SHP77 (cell line): ENCODE measurements at regions not wholly inside any gene's neighbourhood (a gene's known extent, or its start where the extent isn't known, plus 50 kb on each side); places are given as distances from the start of the nearest gene placed in this dataset.
"Not testable (repeated sequence)": the region's sequence is repeated elsewhere in the genome, so short reads cannot be mapped to it uniquely, and the experiment has no call there.

Source experiments
- DNase-seq, 2 experiments: peaks; one replicate each; lab custom pipeline; 2025; lab: John Stamatoyannopoulos, UW

DNA sequence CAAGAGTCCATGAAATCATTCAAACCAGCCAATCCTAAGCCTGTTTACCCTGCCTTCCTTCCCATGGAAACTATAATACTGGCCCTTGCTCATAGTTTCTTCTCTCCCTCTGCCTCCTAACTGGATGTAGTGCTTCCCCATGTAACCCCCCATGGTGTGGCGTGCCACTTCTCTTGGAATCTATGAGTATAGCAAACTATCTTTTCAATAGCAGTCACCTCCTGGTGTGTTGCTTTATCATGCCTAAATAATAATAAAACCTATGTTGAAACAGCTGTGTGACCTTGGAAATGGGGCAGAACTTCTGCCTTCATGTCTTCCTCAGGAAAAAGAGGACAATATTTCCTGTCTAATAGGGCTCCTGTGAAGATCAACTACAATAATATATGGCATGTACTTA lies 234.8 kb upstream of the EDNRA start:
- DNase-seq: no peak

DNA sequence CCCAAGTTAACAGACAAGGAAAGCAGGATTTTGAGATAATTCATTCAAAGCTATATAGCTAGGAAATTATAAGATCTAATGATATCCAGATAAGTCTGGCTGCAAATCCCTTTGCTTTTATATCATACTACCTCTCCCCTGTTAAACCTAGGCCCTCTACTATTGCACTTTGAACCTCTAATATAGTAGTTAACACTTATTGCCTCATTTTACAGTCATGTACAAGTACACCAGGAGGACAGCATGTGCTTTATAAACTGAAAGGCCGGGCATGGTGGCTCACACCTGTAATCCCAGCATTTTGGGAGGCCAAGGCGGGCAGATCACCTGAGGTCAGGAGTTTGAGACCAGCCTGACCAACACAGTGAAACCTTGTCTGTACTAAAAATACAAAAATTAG lies 234.4 kb upstream of the EDNRA start:
- not testable (repeated sequence) for DNase-seq

DNA sequence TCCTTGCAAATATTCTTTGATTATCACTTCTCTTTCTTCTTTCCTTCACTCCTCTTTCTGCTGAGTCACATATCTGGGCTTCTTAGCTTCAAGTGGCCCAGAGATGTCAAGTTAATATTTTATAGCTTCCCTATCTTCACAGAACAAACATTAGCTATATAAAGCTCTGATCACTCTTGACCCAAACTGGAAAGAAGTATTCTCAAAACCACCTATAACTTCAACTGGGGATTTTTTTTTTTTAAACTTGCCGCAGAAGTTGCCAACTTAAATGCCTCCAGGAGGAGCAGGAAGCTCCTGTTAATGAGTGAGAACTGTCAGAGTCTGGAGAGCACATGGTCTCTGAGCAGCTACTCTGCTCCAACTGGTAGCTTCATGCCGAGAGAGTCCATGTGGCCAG lies 233.3 kb upstream of the EDNRA start:
- DNase-seq: no peak

DNA sequence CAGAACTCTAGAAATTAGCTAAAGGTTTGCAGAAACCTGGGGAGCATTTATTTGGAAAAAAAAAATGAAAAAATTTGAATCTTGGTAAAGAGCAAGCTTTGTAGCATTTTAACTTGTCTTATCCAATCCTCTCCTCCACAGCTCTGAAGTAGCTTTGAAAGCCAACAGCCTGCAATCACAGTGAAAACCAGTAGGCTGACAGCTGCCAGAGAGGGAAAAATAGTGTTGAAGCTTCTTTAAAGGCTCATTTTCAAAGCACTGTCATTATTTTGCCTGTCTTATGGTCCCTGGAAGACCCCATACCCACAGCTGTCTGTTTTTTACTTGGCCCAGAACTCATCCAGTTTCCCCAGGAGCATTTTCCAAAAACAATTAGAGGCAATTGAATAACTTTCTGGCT lies 230.8 kb upstream of the EDNRA start:
- DNase-seq: no peak

DNA sequence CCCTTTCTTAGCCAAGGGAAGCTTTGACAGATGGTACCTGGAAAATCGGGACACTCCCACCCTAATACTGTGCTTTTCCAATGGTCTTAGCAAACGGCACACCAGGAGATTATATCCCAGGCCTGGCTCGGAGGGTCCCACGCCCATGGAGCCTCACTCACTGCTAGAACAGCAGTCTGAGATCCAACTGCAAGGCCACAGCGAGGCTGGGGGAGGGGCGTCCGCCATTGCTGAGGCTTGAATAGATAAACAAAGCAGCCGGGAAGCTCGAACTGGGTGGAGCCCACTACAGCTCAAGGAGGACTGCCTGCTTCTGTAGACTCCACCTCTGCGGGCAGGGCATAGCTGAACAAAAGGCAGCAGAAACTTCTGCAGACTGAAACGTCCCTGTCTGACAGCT lies 225.6 kb upstream of the EDNRA start:
- not testable (repeated sequence) for DNase-seq

DNA sequence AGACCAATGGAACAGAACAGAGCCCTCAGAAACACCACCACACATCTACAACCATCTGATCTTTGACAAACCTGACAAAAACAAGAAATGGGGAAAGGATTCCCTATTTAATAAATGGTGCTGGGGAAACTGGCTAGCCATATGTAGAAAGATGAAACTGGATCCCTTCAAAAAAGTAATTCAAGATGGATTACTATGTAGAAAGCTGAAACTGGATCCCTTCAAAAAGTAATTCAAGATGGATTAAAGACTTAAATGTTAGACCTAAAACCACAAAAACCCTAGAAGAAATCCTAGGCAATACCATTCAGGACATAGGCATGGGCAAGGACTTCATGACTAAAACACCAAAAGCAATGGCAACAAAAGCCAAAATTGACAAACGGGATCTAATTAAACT lies 221.6 kb upstream of the EDNRA start:
- not testable (repeated sequence) for DNase-seq

DNA sequence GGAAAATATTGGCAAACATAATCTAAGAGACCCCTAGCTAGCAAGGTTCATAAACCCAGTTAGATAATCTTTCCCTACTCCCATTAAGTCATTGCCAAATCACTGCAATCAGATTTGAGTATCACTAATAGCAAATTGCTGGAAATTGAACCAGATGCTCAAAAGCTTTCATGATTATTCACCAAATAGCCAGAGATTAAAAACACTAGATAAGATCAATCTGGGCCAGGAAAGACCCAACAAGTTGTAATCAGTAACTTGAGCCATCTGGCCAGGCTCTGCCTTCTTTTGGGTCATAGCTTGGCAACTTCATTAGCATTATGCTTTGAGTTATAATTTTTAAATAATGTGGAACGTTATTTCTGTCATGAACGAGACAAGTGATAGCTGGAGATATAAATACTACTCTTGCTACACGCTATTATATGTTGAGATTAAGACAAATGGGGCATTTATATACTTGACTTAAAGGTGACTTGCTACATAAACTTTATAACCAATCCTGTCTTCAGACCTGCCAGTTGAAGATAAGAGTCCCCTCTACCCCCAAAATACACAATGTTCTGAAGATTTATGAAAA lies 196.6 kb upstream of the EDNRA start:
- no peak for DNase-seq

DNA sequence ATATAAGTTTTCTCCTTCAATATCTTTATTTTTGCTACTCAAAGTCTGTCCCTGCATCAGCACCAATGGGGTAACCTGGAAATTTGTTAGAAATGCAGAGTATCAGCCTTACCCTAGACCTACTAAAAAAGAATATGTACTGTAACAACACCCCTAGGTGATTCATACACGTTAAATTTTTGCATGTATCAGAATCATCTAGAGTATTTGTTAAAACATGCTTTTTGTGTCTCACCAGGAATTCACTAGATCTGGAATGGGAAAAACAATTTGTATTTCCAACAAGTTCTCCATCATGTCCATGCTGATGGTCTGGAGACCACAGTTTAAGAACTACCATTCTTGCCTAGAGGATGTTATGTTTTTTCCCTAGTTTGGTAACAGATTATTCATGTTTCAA lies 196.0 kb upstream of the EDNRA start:
- DNase-seq: no peak

DNA sequence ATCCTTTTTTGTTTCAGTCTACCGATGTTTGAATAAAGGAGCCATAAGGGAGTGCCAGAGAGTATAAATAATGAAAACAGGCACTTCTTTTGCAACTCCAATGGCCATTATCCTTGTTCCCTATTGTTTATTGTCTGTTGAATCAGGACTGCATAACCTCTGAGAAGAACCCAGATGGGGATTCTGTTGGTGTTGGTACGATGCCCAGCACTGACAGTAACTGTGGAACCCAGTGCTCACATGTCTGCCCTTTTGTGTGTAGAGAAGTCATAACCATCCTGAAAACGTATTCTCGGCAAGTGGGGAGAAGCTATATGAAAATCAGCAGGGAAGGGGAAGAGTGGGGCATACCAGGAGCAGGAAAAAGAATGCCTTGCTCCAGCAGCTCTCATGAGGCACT lies 195.1 kb upstream of the EDNRA start:
- DNase-seq: no peak

DNA sequence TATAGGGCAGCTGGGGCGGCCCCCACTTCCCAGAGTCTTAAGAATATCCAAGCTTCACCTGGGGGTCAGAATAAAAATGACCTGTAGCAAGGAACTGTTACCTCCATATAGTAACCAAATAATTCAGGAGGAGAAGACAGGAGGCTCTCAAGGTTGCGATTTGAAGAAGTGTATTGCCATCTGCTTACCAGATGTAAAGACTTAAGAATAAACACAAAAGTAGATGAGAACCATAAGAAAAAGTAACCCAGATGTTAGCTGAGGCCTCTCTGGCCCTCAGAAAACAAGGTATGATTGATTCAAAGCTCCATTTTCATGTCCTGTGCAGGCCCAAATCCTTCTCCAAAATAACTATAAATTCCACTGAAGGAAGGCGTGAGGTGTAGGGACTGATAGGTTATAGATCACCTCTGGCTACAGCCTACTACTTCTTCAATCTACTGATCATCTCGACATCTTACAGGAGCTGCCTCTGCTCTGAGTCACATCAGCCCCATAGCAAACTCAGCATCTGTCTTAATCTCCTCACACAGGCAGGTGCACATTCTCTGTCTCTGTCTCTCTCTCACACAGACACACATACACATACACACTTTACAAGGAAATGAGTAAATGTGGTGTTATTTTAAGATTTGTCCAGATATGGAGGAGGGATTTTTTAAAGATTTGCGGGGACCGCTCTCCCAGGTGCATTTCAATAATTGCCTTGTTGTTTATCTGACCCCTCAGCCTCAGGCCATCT lies 193.9 kb upstream of the EDNRA start:
- DNase-seq: no peak

DNA sequence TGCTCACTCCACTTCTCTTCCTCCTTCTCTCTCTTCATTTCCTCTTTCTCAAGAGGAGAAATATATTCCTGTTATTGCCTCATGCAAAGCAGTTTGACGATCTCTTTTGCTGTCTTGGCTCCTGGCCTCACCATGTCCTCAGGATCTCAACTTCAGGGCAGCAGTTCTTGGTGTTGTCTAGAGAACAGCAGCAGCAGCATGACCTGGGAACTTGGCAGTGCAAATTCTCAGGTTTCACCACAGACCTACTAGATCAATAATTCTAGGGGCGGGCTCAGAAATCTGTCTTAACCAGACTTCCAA lies 193.4 kb upstream of the EDNRA start:
- DNase-seq: no peak

DNA sequence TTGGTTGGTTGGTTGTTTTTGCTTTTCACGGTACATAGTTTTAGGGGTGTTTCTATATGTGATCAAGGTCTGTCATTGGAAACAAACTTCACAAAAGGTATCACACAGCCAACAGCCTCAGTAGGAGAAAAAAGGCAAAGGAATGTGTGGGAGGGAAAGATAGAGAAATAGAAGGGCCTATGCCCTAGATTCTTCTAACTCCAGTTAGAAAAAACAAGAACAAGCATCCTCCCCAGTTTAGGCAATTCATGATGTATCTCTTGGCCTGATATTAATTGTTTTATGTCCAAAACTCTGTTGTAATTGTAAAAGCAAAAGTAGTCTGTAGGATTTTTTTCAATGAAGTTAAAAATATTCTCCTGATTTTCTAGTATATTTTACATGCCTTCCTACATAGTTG lies 192.4 kb upstream of the EDNRA start:
- no peak for DNase-seq

DNA sequence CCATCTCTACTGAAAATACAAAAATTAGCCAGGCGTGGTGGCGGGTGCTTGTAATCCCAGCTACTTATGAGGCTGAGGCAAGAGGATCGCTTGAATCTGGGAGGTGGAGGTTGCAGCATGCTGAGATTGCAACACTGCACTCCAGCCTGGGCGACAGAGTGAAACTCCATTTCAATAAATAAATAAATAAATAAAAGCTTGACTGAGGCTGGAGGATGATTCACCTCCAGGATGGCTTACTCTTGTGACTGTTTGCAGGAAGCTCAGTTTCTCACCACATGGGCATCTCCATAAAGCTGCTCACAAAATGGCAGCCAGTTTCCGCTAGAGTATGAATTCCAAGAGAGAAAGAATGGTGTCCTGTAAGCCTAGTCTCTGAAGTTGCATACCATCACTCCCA lies 191.7 kb upstream of the EDNRA start:
- no peak for DNase-seq

DNA sequence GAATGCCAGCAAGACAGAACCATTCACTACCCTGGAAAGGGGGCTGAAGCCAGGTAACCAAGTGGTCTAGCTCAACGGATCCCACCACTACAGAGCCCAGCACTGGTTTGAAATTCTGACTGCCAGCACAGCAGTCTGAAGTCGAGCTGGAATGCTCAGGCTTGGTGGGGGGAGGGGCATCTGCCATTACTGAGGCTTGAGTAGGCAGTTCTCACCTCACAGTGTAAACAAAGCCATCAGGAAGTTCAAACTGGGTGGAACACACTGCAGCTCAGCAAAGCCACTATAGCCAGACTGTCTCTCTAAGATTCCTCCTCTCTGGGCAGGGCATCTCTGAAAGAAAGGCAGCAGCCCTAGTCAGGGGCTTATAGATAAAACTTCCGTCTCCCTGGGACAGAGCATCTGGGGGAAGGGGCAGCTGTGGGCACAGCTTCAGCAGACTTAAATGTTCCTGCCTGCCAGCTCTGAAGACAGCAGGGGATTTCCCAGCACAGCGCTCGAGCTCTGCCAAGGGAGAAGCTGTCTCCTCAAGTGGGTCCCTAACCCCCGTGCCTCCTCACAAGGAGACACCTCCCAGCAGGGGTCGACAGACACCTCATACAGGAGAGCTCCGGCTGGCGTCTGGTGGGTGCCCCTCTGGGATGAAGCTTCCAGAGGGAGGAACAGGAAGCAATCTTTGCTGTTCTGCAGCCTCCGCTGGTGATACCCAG lies 188.1 kb upstream of the EDNRA start:
- DNase-seq: peak in 1 of 2 experiments; percentile 5

DNA sequence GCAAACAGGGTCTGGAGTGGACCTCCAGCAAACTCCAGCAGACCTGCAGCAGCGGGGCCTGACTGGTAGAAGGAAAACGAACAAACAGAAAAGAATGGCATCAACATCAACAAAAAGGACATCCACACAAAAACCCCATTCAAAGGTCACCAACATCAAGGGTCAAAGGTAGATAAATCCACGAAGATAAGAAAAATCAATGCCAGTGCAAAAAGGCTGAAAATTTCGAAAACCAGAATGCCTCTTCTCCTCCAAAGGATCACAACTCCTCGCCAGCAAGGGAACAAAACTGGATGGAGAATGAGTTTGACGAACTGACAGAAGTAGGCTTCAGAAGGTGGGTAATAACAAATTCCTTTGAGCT lies 187.6 kb upstream of the EDNRA start:
- DNase-seq: not testable (repeated sequence)

DNA sequence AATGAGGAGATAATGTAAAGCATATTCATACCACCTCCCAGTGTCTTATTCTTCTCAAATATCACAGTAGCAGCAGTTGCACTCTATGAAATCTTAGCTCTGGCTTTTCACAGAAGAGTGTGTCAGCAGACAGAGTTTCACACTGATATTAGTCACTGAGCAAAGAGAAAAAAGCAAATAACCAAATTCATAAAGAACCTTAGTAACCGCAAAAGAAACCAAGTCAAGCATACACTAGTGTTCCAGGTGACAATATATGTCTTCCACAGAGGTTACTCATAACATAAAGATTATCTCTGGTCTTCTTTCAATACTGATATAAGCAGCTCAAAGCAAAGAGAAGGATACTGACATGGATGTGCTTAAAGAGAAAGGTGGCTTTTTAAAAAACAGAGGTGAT lies 181.7 kb upstream of the EDNRA start:
- DNase-seq: no peak

DNA sequence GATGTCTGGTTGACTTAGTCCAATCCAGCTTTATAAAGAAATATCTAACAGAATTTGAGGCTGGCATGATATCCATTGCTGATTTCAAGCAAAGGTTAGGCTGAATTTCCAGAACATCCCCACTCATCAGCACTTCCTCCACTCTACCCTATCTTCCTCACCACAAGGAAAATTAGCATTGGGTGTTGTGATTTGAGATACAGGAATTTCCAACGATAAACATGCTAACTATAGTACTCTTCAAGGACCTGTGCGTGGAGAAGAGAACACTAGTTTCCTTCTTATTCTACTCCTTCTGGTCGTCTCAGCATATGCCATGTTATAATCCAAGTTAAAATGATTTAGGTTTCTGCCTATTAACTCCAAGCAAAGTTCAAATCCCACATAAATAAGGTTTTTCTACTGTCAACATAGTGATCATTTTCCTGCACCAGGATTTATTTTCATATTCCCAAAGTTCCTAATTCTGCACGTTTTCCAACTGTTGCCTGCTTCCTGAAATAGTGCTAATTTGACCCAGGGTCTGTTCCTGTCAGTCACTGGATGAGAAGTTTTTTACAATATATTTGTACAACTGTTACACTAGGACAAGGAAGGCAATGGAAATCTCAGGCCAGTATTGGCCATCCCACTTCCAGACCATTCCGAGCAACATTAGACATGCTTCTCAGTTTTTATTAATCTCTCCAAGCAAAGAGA lies 177.6 kb upstream of the EDNRA start:
- no peak for DNase-seq

DNA sequence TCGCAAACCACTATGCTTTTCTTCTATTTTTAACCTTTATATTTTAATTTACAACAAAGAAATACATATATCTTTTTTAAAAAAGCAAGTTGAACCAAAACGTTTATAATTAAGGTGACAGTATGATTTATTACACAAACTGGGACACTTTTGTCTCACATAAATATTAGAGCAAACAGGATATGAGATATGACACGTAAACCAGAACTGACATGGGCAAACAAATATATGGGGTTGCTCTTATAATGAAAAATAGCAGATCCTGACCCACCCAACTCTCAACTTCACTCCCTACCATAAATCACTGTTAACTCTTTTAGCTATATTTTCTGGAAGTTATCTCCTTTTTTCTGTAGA lies 177.0 kb upstream of the EDNRA start:
- DNase-seq: no peak

DNA sequence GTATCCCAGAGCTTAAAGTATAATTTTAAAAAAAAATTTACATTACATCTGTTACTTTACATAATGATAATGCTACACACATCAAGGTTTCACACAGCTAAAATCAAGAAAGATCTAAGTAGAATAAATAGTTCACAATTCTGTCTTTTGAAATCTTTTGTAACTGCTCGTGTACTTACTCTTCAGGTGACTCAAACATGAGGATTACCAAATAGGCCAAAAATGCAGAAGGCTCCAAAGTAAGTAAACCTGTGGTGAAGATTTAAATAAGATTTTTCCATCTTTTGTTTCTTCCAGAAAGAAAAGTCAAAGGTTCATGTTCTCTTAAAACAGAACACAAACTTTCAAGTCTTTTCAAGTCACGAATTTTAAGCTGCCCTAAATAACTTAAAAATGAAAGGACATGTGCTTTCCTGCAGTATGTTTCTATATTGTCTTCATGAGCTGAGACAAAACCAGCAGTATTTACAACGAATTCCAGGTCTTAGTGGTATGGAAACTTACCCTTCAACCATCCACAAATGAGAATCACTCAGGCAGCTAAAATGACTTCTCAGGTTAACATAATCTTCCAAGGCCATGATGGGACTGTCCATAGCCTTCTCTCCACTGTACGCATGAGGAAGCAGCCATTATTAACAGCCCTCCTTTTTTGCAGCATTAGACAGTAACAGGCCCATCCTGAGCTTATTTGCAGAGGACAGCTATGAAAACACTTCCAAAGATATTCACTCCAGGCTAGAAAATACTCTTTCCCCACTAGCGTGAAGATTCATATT lies 172.8 kb upstream of the EDNRA start:
- DNase-seq: no peak

DNA sequence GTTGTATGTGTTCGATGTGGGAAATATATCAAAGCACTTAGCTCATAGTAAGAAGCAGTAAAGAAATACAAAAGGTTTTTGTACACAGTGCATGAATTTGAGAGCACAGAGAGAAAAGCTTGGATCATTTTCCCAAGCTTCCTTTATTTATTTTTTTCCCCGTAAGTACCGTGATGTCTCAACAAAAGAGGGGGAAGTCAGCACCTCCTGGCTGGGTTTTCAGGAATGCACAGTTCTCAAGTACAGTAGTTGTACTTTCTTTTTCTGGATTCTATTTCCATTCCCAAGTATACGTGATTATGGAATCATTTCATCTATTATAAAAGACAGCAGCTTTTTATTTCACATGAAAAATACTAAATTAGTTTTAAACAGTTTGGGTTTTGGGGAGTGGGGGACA lies 171.5 kb upstream of the EDNRA start:
- DNase-seq: no peak

DNA sequence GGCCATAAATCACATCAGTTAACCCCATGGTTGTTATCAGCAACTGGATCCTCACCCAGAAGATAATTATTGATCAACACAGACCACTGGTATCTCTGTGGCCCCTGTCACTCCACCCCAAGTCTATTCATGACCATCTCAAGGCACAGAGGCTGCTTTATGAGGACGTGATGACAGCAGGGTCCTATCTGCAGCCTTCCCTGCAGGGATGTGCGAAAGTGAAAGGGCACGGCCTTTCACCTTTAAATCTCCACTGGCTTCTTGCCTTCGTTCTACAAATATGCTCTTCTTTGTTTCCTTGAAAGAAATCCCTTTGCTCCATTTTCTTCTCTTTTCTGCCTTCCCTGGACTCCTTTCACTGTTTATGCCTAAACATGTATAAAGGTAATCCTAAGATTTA lies 170.6 kb upstream of the EDNRA start:
- no peak for DNase-seq

DNA sequence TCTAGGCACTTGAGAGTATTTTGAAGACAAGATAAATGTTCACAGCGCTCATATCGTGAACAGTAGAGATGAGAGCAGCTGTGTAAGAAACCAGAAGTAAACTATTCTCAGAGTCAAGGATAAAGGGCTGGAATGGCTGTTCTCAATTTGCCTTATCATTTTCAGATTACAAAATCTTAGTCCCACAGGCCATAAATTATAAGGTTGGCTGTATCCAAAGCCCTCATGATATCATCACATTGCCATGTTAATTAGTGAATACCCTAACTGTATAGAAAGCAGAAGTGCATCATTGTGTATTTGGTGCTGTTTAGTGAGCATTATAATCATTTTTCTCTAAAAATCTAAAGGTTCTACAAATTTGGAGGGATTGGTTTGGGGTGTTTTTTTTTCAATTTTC lies 168.9 kb upstream of the EDNRA start:
- no peak for DNase-seq
